Heart right ventricle (tissue), 16 donors: ENCODE measurements at regions not wholly inside any gene's neighbourhood (a gene's known extent, or its start where the extent isn't known, plus 50 kb on each side); places are given as distances from the start of the nearest gene placed in this dataset.

Source experiments
- ATAC-seq, 8 donors: fragments of 200-7000 bp; cut with Tn5 transposase; one replicate each; pipeline ENCODE4 v1.9.1; 2020; ENCODE audit warnings: mild to moderate bottlenecking in 8 of 8, moderate library complexity in 8 of 8, moderate number of reproducible peaks in 1 of 8
- DNase-seq, 2 donors: peaks; one replicate each; pipeline ENCODE4 v3.0.0-alpha.2; 2020
- H3K27ac ChIP-seq, 10 donors: fragments of 200-600 bp; sonication (generic) in 2 of 10; one replicate each; pipeline versions ENCODE4 v1.5.0 to v1.8.0; 2020 to 2022; ENCODE audit warnings: mild to moderate bottlenecking in 3 of 10
- H3K27me3 ChIP-seq, 7 donors: fragments of 200-600 bp; one replicate each; pipeline ENCODE4 v1.8.0; 2021 to 2022; ENCODE audit warnings: mild to moderate bottlenecking in 2 of 7
- H3K36me3 ChIP-seq, 9 donors: fragments of 200-600 bp; sonication (generic) in 1 of 9; one replicate each; pipeline versions ENCODE4 v1.5.0 to v1.8.0; 2020 to 2022; ENCODE audit warnings: mild to moderate bottlenecking in 2 of 9
- H3K4me1 ChIP-seq, 9 donors: fragments of 200-600 bp; sonication (generic) in 1 of 9; one replicate each; pipeline versions ENCODE4 v1.5.0 to v1.8.0; 2020 to 2022; ENCODE audit warnings: mild to moderate bottlenecking in 4 of 9
- H3K4me3 ChIP-seq, 10 donors: fragments of 200-600 bp; sonication (generic) in 2 of 10; one replicate each; pipeline versions ENCODE4 v1.5.0 to v1.8.0; 2020 to 2022; ENCODE audit warnings: mild to moderate bottlenecking in 7 of 10, moderate library complexity in 2 of 10
- H3K9me3 ChIP-seq, 11 donors: fragments of 200-600 bp in 10 of 11; sonication (generic) in 2 of 11; one replicate each; pipeline versions ENCODE4 v1.5.0 to v1.8.0; 2013 to 2022; ENCODE audit warnings: mild to moderate bottlenecking in 2 of 11, control low read depth in 1 of 11, moderate library complexity in 1 of 11
- CTCF ChIP-seq, 9 donors: fragments of 200-600 bp; sonication (generic) in 2 of 9; IDR thresholded peaks; one replicate each; pipeline versions ENCODE4 v1.5.0 to v1.8.0; 2021 to 2022; ENCODE audit warnings: antibody characterized with exemption in 9 of 9, mild to moderate bottlenecking in 5 of 9, moderate library complexity in 1 of 9
- WGBS, 2 donors: extraction: QIAGEN DNeasy Blood & Tissue Kit; methylation state at CpG; one replicate each; pipeline ENCODE4 v1.1.7; 2013; ENCODE audit warnings: inconsistent platforms in 1 of 2; 5-methylcytosine and 5-hydroxymethylcytosine counted together
- intact Hi-C, 10 donors: fragments of 100-400 bp; cut with DNase I; formaldehyde crosslinking; loops; one replicate each; pipeline versions ENCODE4 v1.11.1 to v1.14.2; 2022
- donor health status: Arrhythmogenic right ventricular cardiomyopathy.
- donor health status: ischemic (EF 13 %, LVEDD 7.1; RV severe dilation, severe dysfunction).
- donor health status: healthy with polysubstance abuse.
- donor health status: DM: no; HTN: yes; CAD: no.
- donor health status: DM: no; HTN: no; CAD: no.
- donor health status: ischemic (EF 25% LVEDD 6.9; RV normal size, moderate dysfunction).
- donor health status: ischemic (EF 25% LVEDD 5.7; RV mildly dilated, moderate dysfunction).
- donor health status: healthy.
- donor health status: DM: yes; HTN: yes; CAD: no.
- donor health status: Ischemic cardiomyopathy.
- donor health status: ischemic (EF 35%, LVEDD 5.7; RV mildly dilated, moderate dysfunction).
- donor health status: nonischemic (EF 11% LVEDD 7.7; RV severe dilation, severe dysfunction).
- donor health status: DM: yes; HTN: yes; CAD: no.
- donor health status: PGD.
- donor health status: ischemic (EF 29% LVEDD 5.4; RV normal size, mild dysfunction).
- donor health status: nonischemic (EF 23%, LVEDD 6.1; RV moderate dilation, normal function).

GRCh38 chr9:7509576-7510145 is 289.9 kb downstream of the DMAC1 start:
- H3K27me3 ChIP-seq: no peaks in the 10 kb centered on the region
- ATAC-seq (no peak), DNase-seq (no peak)
- no peaks in the 10 kb centered on the region for H3K36me3 ChIP-seq
- WGBS, 2 donors: 63 to 72% methylated on average over 7 of the region's 7 CpGs
- peaks cover 0 to 19% (median 0%) of the 10 kb centered on the region in 9 donors for H3K4me1 ChIP-seq
- H3K4me3 ChIP-seq: no peak overlapping the region
- no peaks in the 10 kb centered on the region for H3K9me3 ChIP-seq
- TF ChIP-seq CTCF (IDR thresholded peaks at IDR 0.05): no peak
- peak overlapping the region in 4 of 10 donors; percentile 28 to 61 (median 41) for H3K27ac ChIP-seq
- intact Hi-C loops: loop anchor here in 1 of 10 donors (10.0 kb wide), 1 partner anchor 65 kb away; no protein-coding TSS in a partner anchor

- ATAC-seq: no peak
- intact Hi-C loops: no loop called here
- DNase-seq: no peak
- Histone ChIP-seq H3K27ac (peak overlapping the region in 3 of 10 donors; percentile 29 to 61 (median 41)), H3K4me3 (no peak overlapping the region), H3K4me1 (peaks cover 0 to 19% (median 0%) of the 10 kb centered on the region in 9 donors), H3K9me3 (no peaks in the 10 kb centered on the region), H3K27me3 (no peaks in the 10 kb centered on the region), H3K36me3 (no peaks in the 10 kb centered on the region)
- no peak for TF ChIP-seq CTCF (IDR thresholded peaks at IDR 0.05)
- WGBS, 2 donors: 69 to 91% methylated on average over 1 of the region's 1 CpG
Observed at GRCh38 chr9:7508516-7508915, 291.1 kb downstream of the DMAC1 start.

GRCh38 chr9:7507566-7508270 is 291.9 kb downstream of the DMAC1 start:
- peak; percentile 42 to 44 for DNase-seq
- Histone ChIP-seq H3K36me3 (no peaks in the 10 kb centered on the region), H3K27ac (peak overlapping the region in 3 of 10 donors; percentile 3 to 29 (median 17)), H3K9me3 (no peaks in the 10 kb centered on the region), H3K4me3 (no peak overlapping the region), H3K4me1 (peaks cover 0 to 19% (median 0%) of the 10 kb centered on the region in 9 donors), H3K27me3 (no peaks in the 10 kb centered on the region)
- 50 to 54% methylated on average over 7 of the region's 7 CpGs for WGBS, 2 donors
- no peak for TF ChIP-seq CTCF (IDR thresholded peaks at IDR 0.05)
- ATAC-seq: peak; percentile 32 to 80 (median 70)
- intact Hi-C loops: no loop called here

- no peak overlapping the region for H3K4me3 ChIP-seq
- peak in 1 of 2 donors; percentile 13 for DNase-seq
Observed at GRCh38 chr9:7507026-7507425, 292.6 kb downstream of the DMAC1 start.

More at GRCh38 chr9:7507026-7507425, 292.6 kb downstream of the DMAC1 start:
- peaks cover 0 to 19% (median 0%) of the 10 kb centered on the region in 9 donors for H3K4me1 ChIP-seq
- no peaks in the 10 kb centered on the region for H3K36me3 ChIP-seq
- H3K9me3 ChIP-seq: no peaks in the 10 kb centered on the region
- no peak for TF ChIP-seq CTCF (IDR thresholded peaks at IDR 0.05)
- intact Hi-C loops: no loop called here
- H3K27me3 ChIP-seq: no peaks in the 10 kb centered on the region
- WGBS, 2 donors: 52 to 57% methylated on average over 2 of the region's 2 CpGs
- peak overlapping the region in 2 of 10 donors; percentile 8 to 34 for H3K27ac ChIP-seq
- ATAC-seq: peak in 7 of 8 donors; percentile 36 to 69 (median 55)
